GM12875 (cell line): ENCODE measurements at regions not wholly inside any gene's neighbourhood (a gene's known extent, or its start where the extent isn't known, plus 50 kb on each side); places are given as distances from the start of the nearest gene placed in this dataset.
"Not testable (repeated sequence)": the region's sequence is repeated elsewhere in the genome, so short reads cannot be mapped to it uniquely, and the experiment has no call there.

Experiments used
- H3K4me3 ChIP-seq: one replicate; pipeline ENCODE4 v1.5.1; 2011; ENCODE audit warnings: low read depth, low read length, control low read depth
- TF ChIP-seq, protein P1 (sequence below): IDR thresholded peaks from 2 replicates; pipeline ENCODE4 v1.5.1; 2011; ENCODE audit warnings: low read depth, mild to moderate bottlenecking, control low read depth, inconsistent platforms, low read length, moderate library complexity, borderline replicate concordance; ENCODE audit not compliant: insufficient read depth

DNA sequence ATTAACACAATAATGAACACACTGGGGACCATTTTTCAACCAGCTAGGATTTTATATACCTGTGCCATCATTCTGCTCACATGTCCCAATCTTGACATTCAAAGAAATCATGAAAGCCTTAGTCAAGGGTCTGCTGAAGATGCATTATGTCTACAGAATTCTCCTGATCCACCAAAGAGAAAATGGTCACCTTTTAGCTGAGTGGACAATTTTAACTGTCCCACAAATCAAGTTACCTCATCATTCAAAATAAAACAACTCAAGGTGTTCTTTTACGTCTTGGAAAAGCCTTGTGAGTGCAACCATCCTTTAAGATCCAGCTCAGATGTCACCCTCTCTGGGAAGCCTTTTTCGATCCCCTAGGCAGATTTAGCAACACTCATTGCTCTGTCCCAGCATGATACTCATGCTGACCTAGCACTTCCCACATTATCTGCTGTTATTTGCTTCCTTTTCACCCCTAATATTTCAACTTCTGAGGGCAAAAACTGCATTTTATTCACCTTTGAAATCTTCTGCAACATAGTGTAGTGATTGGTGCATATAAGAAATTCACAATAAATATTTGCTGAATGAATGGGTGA lies 80.1 kb downstream of the LMO4 start:
- TF ChIP-seq, protein P1, sequence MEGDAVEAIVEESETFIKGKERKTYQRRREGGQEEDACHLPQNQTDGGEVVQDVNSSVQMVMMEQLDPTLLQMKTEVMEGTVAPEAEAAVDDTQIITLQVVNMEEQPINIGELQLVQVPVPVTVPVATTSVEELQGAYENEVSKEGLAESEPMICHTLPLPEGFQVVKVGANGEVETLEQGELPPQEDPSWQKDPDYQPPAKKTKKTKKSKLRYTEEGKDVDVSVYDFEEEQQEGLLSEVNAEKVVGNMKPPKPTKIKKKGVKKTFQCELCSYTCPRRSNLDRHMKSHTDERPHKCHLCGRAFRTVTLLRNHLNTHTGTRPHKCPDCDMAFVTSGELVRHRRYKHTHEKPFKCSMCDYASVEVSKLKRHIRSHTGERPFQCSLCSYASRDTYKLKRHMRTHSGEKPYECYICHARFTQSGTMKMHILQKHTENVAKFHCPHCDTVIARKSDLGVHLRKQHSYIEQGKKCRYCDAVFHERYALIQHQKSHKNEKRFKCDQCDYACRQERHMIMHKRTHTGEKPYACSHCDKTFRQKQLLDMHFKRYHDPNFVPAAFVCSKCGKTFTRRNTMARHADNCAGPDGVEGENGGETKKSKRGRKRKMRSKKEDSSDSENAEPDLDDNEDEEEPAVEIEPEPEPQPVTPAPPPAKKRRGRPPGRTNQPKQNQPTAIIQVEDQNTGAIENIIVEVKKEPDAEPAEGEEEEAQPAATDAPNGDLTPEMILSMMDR, result no peak
- H3K4me3 ChIP-seq, result no peak overlapping the region

DNA sequence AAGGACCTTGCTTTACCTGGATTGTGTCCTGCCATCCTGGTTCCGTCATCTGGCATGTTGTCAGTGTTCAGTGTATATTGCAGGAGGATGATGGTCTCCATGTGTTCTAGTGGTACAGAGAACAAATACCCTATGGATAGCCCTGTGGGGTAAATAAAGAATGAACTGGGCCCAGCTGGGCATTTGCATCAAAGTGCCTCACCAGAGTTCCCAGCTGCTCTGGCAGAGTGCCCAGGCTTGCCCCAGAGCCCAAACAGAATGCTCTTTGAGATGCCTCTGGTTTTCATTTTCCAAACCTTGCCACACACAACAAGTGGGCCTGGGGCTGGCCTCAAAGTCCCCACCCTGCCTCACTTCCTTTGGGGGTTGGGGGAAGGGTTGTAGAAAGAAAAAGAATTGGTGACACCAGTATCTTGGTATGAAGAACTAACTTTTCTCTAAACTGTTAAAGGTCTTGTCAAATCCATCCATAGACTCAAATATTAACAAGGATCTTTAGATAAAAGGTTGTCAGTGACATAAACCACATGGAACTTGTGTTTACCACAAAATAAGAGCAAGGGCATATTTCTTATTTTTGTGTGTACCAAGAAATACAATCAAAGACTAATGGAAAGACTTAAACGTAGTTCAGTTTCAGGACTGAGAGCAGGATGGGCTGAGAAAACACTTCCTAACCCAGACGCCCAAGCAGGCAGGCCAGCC lies 82.2 kb downstream of the LMO4 start:
- H3K4me3 ChIP-seq, result no peak overlapping the region
- TF ChIP-seq, protein P1, result no peak

DNA sequence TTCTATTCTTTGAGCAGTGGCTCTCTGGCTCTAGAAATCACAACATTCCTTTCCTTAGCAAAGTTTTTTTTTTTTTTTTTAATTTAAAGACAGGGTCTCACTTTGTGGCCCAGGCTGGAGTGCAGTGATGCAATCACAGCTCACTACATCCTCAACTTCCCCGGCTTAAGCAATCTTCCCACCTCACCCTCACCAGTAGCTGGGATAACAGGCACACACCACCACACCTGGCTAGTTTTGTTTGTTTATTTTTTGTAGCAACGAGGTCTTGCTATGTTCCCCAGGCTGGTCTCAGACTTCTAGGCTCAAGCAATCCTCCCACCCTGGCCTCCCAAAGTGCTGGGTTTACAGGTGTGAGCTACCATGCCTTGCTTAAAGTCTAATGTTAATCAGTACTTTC lies 85.2 kb downstream of the LMO4 start:
- not testable (repeated sequence) for H3K4me3 ChIP-seq

DNA sequence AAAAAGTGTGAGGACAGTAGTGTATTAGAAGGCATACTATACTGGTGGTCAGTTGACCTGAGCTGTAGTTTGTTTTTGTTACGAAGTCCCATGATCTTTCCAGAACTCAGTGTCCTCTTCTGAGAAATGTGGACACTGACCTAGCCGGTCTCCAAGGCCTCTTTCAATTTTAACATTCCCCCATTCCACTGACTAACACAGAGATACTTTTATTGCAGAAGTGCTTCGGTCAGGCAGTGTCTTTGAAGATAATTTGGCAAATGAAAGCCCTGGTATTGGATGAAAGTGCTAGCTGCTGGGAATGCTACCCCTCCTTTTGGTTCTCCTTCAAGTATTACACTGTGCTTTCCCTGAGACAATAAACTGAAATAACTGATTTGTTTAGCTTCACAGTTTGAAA lies 89.4 kb downstream of the LMO4 start:
- TF ChIP-seq, protein P1, result no peak
- no peak overlapping the region for H3K4me3 ChIP-seq

DNA sequence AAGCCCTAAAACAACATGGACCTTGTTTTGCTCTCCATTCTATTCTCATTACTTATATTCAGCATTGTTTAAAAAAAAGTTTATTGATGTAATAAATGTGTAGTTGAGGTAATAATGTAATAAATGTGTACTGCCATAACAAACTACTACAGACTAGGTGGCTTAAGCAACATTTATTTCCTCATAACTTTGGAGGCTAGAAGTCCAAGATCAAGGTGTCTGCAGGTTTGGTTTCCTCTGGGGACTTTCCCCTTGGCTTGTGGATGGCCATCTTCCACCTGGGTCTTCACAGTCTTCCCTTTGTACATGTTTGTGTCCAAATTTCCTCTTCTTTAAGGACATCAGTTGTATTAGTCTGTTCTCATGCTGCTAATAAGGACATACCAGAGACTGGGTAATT lies 93.1 kb downstream of the LMO4 start:
- no peak overlapping the region for H3K4me3 ChIP-seq
- TF ChIP-seq, protein P1, result no peak

DNA sequence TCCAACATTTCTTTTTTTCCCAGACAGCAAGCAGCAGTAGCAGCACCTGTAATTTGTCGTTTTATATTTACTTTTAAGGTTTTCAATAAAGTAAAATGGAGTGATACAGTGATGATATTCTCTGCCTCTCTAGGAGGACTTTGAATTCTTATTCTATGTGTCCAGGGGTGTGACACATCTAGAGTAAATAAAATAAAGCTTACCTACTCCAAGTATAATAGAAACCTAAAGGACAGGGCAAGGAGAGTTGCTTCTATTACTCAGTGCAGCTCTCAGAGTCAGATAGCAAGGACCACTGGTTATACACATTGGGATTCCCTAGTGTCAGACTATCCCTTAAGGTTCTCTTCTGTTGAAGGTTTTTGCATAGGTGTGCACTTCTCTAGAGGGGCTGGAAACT lies 95.9 kb downstream of the LMO4 start:
- no peak overlapping the region for H3K4me3 ChIP-seq
- TF ChIP-seq, protein P1, result no peak

DNA sequence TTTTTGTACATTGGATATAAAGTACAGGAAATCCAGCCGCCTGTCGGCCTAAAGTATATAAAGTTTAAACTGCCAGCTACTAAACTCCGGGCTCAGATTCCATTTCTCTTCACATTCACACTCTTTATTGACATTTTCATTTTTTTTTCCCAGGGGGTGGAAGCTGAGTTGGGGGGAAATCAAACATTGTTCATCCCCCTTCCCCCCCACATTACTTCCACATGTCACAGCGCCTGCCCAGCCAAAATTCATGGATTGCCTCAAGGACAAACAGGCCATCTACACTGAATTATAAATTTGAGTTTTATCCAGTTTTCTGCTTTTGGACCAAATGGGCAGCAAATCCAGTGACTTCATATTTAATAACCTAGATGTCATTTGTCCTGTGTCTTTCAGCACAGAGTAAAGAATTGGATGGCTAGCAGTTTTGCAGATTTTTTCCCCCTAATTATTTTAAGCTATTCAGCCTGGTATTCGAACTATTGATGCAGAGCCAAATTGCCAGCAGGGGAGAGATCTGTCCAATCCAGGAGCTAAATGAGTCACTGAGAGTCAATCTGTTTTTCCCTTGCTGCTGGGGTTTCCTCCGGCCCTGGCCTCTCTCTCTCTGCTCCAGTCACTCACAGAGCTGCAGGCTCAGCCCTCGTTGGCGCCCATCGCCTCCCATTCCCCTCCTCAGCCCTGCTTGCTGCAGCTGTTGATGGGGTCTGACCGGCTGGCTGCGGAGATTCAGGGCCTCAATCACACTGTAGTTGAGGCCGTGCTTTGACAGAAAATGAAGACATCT lies 98.0 kb downstream of the LMO4 start:
- H3K4me3 ChIP-seq, result no peak overlapping the region
- TF ChIP-seq, protein P1, result no peak
